HFF-Myc (cell line): ENCODE measurements at regions not wholly inside any gene's neighbourhood (a gene's known extent, or its start where the extent isn't known, plus 50 kb on each side); places are given as distances from the start of the nearest gene placed in this dataset.

Source experiments
- DNase-seq: peaks from one replicate; pipeline ENCODE4 v3.0.0-alpha.2; 2011; ENCODE audit warnings: low read depth; ENCODE audit errors: extremely low read depth
- H3K4me3 ChIP-seq: replicated peaks from 2 replicates; pipeline ENCODE4 v1.5.1; 2011; ENCODE audit warnings: low read depth, mild to moderate bottlenecking, control low read depth, low read length
- CTCF ChIP-seq: IDR thresholded peaks from 2 replicates; pipeline ENCODE4 v1.5.1; 2012; ENCODE audit warnings: mild to moderate bottlenecking, low read depth, low read length, control low read depth; ENCODE audit errors: missing control alignments

GRCh38 chr18:75525331-75525730 is 97.8 kb upstream of the SMIM21 start:
- no peak for DNase-seq
- TF ChIP-seq CTCF: no peak
- H3K4me3 ChIP-seq: no peak overlapping the region

- DNase-seq: no peak
- no peak overlapping the region for H3K4me3 ChIP-seq
- no peak for TF ChIP-seq CTCF
These were observed 97.3 kb upstream of the SMIM21 start for GRCh38 chr18:75524841-75525240.

GRCh38 chr18:75524181-75524580 is 96.7 kb upstream of the SMIM21 start:
- H3K4me3 ChIP-seq: no peak overlapping the region
- no peak for DNase-seq
- TF ChIP-seq CTCF: no peak

- DNase-seq: no peak
- H3K4me3 ChIP-seq: no peak overlapping the region
- no peak for TF ChIP-seq CTCF
These were observed 94.3 kb upstream of the SMIM21 start for GRCh38 chr18:75521816-75522215.

- no peak for TF ChIP-seq CTCF
- DNase-seq: no peak
- H3K4me3 ChIP-seq: no peak overlapping the region
These were observed 90.5 kb upstream of the SMIM21 start for GRCh38 chr18:75518007-75518406.

- no peak for DNase-seq
- no peak for TF ChIP-seq CTCF
- no peak overlapping the region for H3K4me3 ChIP-seq
These were observed 89.8 kb upstream of the SMIM21 start for GRCh38 chr18:75517286-75517685.

- no peak for TF ChIP-seq CTCF
- DNase-seq: no peak
- no peak overlapping the region for H3K4me3 ChIP-seq
These were observed 80.1 kb upstream of the SMIM21 start for GRCh38 chr18:75507636-75508035.
